ENCODE measurements at regions not wholly inside any gene's neighbourhood (a gene's known extent, or its start where the extent isn't known, plus 50 kb on each side); places are given as distances from the start of the nearest gene placed in this dataset.

DNA sequence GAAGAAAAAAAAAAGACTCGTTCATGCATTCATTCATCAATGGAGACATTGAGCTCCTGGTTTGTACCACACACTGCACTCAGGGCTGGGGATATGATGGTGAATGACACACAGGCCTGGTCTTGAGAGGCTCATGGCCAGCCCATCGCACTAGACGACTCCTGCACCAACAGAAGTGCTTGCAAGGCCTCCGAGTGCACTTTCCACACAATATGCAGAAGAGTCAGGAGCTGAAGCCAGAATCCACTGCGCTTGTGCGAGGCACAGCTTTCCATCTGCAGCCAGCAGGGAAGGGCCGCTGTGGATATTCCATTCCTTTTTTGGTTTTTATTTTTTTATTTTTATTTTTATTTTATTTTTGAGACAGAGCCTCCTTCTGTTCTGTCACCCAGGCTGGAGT, 192.4 kb downstream of the DICER1 start:
- Histone ChIP-seq H4K5ac (ENCODE audit: insufficient read length, low read depth, low read length) (no peak overlapping the region), H2AK5ac (ENCODE audit: insufficient read length, low read length) (no peak overlapping the region), H3K4me1 (ENCODE audit: insufficient read depth, low read length) (no peaks in the 10 kb centered on the region), H2BK12ac (ENCODE audit: insufficient read length, low read depth, low read length) (no peak overlapping the region), H3K18ac (ENCODE audit: insufficient read length, low read depth, low read length) (no peak overlapping the region), H2BK20ac (ENCODE audit: low read depth, low read length, poor library complexity, severe bottlenecking) (no peak overlapping the region), H3K23ac (ENCODE audit: insufficient read length, low read depth, low read length) (no peak overlapping the region), H3K27ac (ENCODE audit: insufficient read length, low read depth, low read length) (no peak overlapping the region), H2BK5ac (ENCODE audit: insufficient read length, low read length) (no peak overlapping the region), H2BK15ac (ENCODE audit: low read depth, low read length) (no peak overlapping the region), H4K8ac (replicated peaks; ENCODE audit: insufficient read length, low read depth, low read length) (no peak overlapping the region), H3K9ac (ENCODE audit: extremely low read depth, insufficient read length, low read length) (no peak overlapping the region), H3K23me2 (ENCODE audit: insufficient read length, low read depth, low read length, poor library complexity, severe bottlenecking) (no peaks in the 10 kb centered on the region), H3K4me2 (ENCODE audit: insufficient read depth, insufficient read length, low read length) (no peak overlapping the region), H3K56ac (ENCODE audit: insufficient read length, low read depth, low read length) (no peak overlapping the region), H4K91ac (ENCODE audit: insufficient read length, low read depth, low read length) (no peak overlapping the region), H3K14ac (ENCODE audit: insufficient read depth, low read length) (no peak overlapping the region), H3K27me3 (ENCODE audit: insufficient read depth, low read length) (no peaks in the 10 kb centered on the region), H3K4ac (ENCODE audit: low read depth, low read length) (no peak overlapping the region), H3K9me3 (ENCODE audit: control insufficient read depth, low read depth, low read length) (no peaks in the 10 kb centered on the region), H3K79me1 (ENCODE audit: insufficient read depth, low read depth, low read length, poor library complexity, severe bottlenecking) (no peaks in the 10 kb centered on the region), H3T11ph (ENCODE audit: low read length) (no peak overlapping the region), H2AFZ (ENCODE audit: low read length) (no peak overlapping the region), H3K79me2 (ENCODE audit: insufficient read depth, low read length) (no peaks in the 10 kb centered on the region), H4K20me1 (ENCODE audit: control insufficient read depth, insufficient read depth, insufficient read length) (no peaks in the 10 kb centered on the region), H2BK120ac (ENCODE audit: low read depth, low read length, poor library complexity, severe bottlenecking) (no peak overlapping the region)
- no peak for TF ChIP-seq CTCF (conservative IDR thresholded peaks at IDR 0.05)
- H3K27me3 Mint-ChIP-seq (ENCODE audit: low read depth): peaks cover 2% of the 10 kb centered on the region
- no peaks in the 10 kb centered on the region for H3K9me3 Mint-ChIP-seq
- H3K4me3 Mint-ChIP-seq: no peak overlapping the region
- no CpG with 5 or more reads among the region's 7 CpGs for WGBS (ENCODE audit: extremely low coverage, insufficient read length, low lambda C conversion rate)
- H3K4me1 Mint-ChIP-seq: peaks cover 7 to 10% of the 10 kb centered on the region in 2 experiments
- no peaks in the 10 kb centered on the region for H3K36me3 Mint-ChIP-seq (ENCODE audit: insufficient read depth in 1 of 3, low read depth in 3 of 3)
- no peak for DNase-seq
- no peak overlapping the region for H3K27ac Mint-ChIP-seq

Measured in H9 (cell line).